Stimulated activated CD8-positive, alpha-beta memory T cell treated with anti-CD3 and anti-CD28 coated beads, Interleukin-4, amount 100 ng/mL, for 1 hour (primary cell): ENCODE measurements at regions not wholly inside any gene's neighbourhood (a gene's known extent, or its start where the extent isn't known, plus 50 kb on each side); places are given as distances from the start of the nearest gene placed in this dataset.

ENCODE experiments used
- DNase-seq, 2 donors: peaks; one replicate each; pipeline ENCODE4 v3.0.0-alpha.2; 2020; ENCODE audit warnings: low read depth in 2 of 2, low spot score in 1 of 2

DNA sequence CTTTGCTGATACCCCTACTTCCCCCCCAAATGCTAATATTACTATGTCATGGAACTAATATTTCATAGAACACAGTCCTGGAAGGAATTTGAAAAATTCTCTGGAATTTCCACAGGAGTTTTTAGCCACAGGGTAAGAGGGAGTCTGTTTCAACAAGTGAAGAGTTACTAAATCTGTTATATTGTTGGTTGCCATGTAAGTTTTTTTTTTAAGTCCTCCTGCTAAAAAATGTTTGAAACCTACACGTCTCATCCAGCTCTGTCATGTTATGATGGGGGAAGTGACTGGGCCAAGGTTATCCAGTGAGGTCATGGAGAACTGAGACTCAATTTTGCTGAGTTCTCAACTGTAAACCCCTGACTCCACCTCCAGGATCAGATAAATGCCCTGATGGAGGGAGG, 60.8 kb upstream of the USP24 start:
- no peak for DNase-seq

DNA sequence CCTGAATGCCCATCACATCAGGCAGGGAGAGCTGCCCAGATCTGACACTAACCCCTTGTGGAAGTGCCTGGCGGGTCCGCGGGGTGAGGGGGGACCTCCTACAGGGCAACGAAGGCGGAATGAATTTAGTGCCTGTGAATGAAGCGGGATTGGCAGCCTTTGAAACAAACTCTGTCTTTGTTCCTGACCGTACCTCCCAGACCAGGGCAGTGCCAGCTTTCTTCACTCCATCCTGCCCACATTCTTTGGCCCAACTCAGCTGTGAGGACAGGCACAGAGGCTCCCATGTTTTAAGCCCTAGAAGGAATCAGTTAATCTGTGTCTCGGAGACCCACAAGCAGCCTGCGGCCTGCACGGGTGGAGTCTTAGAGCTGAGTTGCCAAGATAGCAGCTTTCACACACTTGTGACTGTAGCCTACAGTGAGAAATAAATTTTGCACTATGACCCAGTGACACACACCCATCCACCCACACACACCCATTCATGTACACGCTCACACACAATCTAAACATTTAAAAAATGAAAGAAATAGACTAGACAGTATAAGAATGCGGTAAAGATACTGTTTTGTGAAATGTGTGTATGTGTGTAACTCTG, 60.1 kb upstream of the USP24 start:
- DNase-seq: no peak

DNA sequence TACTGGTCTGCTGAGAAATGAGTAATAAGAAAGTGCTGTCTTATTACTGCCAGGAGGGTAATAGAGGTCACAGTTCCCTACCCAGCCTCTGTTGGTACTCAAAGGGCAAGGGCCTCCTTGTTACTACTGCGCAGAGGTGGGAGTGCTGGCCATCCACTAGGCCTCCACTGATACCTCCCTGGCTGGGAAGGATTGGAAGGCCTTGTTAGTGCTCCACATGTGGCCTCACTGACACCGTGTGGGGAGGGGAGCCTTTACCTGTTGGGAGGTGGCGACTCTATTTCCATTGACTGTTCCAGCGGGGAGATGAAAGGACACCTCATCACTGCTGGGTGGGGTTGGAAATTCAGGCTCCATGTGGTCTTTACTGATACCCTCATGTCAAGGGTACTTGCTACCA, 57.8 kb upstream of the USP24 start:
- no peak for DNase-seq
